Naive thymus-derived CD8-positive, alpha-beta T cell (primary cell): ENCODE measurements at regions not wholly inside any gene's neighbourhood (a gene's known extent, or its start where the extent isn't known, plus 50 kb on each side); places are given as distances from the start of the nearest gene placed in this dataset.

Experiments
- ATAC-seq, 2 donors: fragments of 150-1000 bp; cut with Tn5 transposase in 1 of 2; sonication (Bioruptor Pico), chemical (Tn5 transposase) in 1 of 2; 1 replicate in 1 of 2; 2 replicates in 1 of 2; pipeline ENCODE4 v1.10.0; 2021; ENCODE audit warnings: mild to moderate bottlenecking in 2 of 2, moderate library complexity in 2 of 2
- POLR2A ChIA-PET: fragments of 350-600 bp; sonication (Branson Sonifier 250); formaldehyde crosslinking; loops from one replicate; lab custom pipeline; 2021; ENCODE audit warnings: antibody characterized with exemption; lab: Charles Lee
- DNase-seq, 10 donors: peaks; one replicate each; pipeline versions ENCODE4 v3.0.0 to v3.0.0-alpha.2; 2020 to 2022
- H3K27ac Mint-ChIP-seq, 10 donors: one replicate each; pipeline ENCODE4 v1.8.0; 2020 to 2022; ENCODE audit warnings: mild to moderate bottlenecking in 10 of 10, mixed read lengths in 10 of 10, moderate library complexity in 4 of 10, inconsistent platforms in 1 of 10
- H3K27me3 Mint-ChIP-seq, 5 donors: one replicate each; pipeline ENCODE4 v1.8.0; 2021 to 2022; ENCODE audit warnings: mixed read lengths in 5 of 5
- H3K36me3 Mint-ChIP-seq, 3 donors: one replicate each; pipeline ENCODE4 v1.8.0; 2020 to 2022; ENCODE audit warnings: mixed read lengths in 3 of 3, mild to moderate bottlenecking in 2 of 3, inconsistent platforms in 1 of 3
- H3K4me1 Mint-ChIP-seq, 4 donors: one replicate each; pipeline ENCODE4 v1.8.0; 2021 to 2022; ENCODE audit warnings: mixed read lengths in 4 of 4
- H3K4me3 Mint-ChIP-seq, 10 donors: one replicate each; pipeline ENCODE4 v1.8.0; 2020 to 2022; ENCODE audit warnings: mild to moderate bottlenecking in 10 of 10, mixed read lengths in 10 of 10, moderate library complexity in 6 of 10, inconsistent platforms in 1 of 10
- H3K9me3 Mint-ChIP-seq, 9 donors: one replicate each; pipeline ENCODE4 v1.8.0; 2020 to 2022; ENCODE audit warnings: mixed read lengths in 9 of 9, mild to moderate bottlenecking in 3 of 9, inconsistent platforms in 1 of 9, moderate library complexity in 1 of 9

- peaks cover 4 to 19% (median 13%) of the 10 kb centered on the region in 5 donors for H3K27me3 Mint-ChIP-seq
- peaks cover 0 to 19% (median 3%) of the 10 kb centered on the region in 9 donors for H3K9me3 Mint-ChIP-seq
- ATAC-seq (no peak), DNase-seq (no peak)
- POLR2A ChIA-PET = no interaction called here
- no peaks in the 10 kb centered on the region for H3K36me3 Mint-ChIP-seq
- H3K4me1 Mint-ChIP-seq = no peaks in the 10 kb centered on the region
- no peak overlapping the region for H3K27ac Mint-ChIP-seq
- H3K4me3 Mint-ChIP-seq = no peak overlapping the region
These were observed 128.8 kb upstream of the RAD23B start for GRCh38 chr9:107154291-107154690.

- Mint-ChIP-seq H3K9me3 (peaks cover 0 to 19% (median 3%) of the 10 kb centered on the region in 9 donors), H3K4me3 (no peak overlapping the region), H3K4me1 (no peaks in the 10 kb centered on the region), H3K27me3 (peaks cover 4 to 18% (median 11%) of the 10 kb centered on the region in 5 donors), H3K36me3 (no peaks in the 10 kb centered on the region), H3K27ac (no peak overlapping the region)
- no peak for ATAC-seq
- DNase-seq = no peak
- POLR2A ChIA-PET = no interaction called here
These were observed 128.3 kb upstream of the RAD23B start for GRCh38 chr9:107154766-107155165.

- POLR2A ChIA-PET = no interaction called here
- peaks cover 0 to 16% (median 3%) of the 10 kb centered on the region in 9 donors for H3K9me3 Mint-ChIP-seq
- H3K27me3 Mint-ChIP-seq = peaks cover 2 to 18% (median 16%) of the 10 kb centered on the region in 5 donors
- no peaks in the 10 kb centered on the region for H3K36me3 Mint-ChIP-seq
- ATAC-seq = no peak
- H3K4me1 Mint-ChIP-seq = no peaks in the 10 kb centered on the region
- H3K4me3 Mint-ChIP-seq = no peak overlapping the region
- H3K27ac Mint-ChIP-seq = peak overlapping the region in 1 of 10 donors; percentile 47
- DNase-seq = no peak
These were observed 127.7 kb upstream of the RAD23B start for GRCh38 chr9:107155244-107155817.

- POLR2A ChIA-PET = no interaction called here
- DNase-seq (no peak), ATAC-seq (peak in 1 of 2 donors; percentile 32)
- Mint-ChIP-seq H3K4me1 (no peaks in the 10 kb centered on the region), H3K27me3 (peaks cover 8 to 19% (median 16%) of the 10 kb centered on the region in 5 donors), H3K36me3 (no peaks in the 10 kb centered on the region), H3K4me3 (no peak overlapping the region), H3K9me3 (no peaks in the 10 kb centered on the region), H3K27ac (no peak overlapping the region)
These were observed 124.8 kb upstream of the RAD23B start for GRCh38 chr9:107158321-107158720.

GRCh38 chr9:107161338-107161737 lies 121.7 kb upstream of the RAD23B start:
- H3K4me1 Mint-ChIP-seq = no peaks in the 10 kb centered on the region
- H3K9me3 Mint-ChIP-seq = no peaks in the 10 kb centered on the region
- no peak overlapping the region for H3K4me3 Mint-ChIP-seq
- no peak for DNase-seq
- no peak overlapping the region for H3K27ac Mint-ChIP-seq
- peaks cover 12 to 24% (median 16%) of the 10 kb centered on the region in 5 donors for H3K27me3 Mint-ChIP-seq
- POLR2A ChIA-PET = no interaction called here
- ATAC-seq = no peak
- no peaks in the 10 kb centered on the region for H3K36me3 Mint-ChIP-seq

GRCh38 chr9:107163370-107163769 lies 119.7 kb upstream of the RAD23B start:
- H3K9me3 Mint-ChIP-seq = no peaks in the 10 kb centered on the region
- no peaks in the 10 kb centered on the region for H3K4me1 Mint-ChIP-seq
- no peak for ATAC-seq
- POLR2A ChIA-PET = no interaction called here
- no peak overlapping the region for H3K27ac Mint-ChIP-seq
- H3K27me3 Mint-ChIP-seq = peaks cover 5 to 10% (median 9%) of the 10 kb centered on the region in 5 donors
- no peaks in the 10 kb centered on the region for H3K36me3 Mint-ChIP-seq
- DNase-seq = no peak
- no peak overlapping the region for H3K4me3 Mint-ChIP-seq

GRCh38 chr9:107169796-107170195 lies 113.3 kb upstream of the RAD23B start:
- H3K27ac Mint-ChIP-seq = no peak overlapping the region
- no peaks in the 10 kb centered on the region for H3K36me3 Mint-ChIP-seq
- POLR2A ChIA-PET = interaction anchor here (0.7 kb wide), 1 partner anchor 29 kb away, joined by 3 read pairs; no protein-coding TSS in a partner anchor
- peaks cover 0 to 2% (median 0%) of the 10 kb centered on the region in 4 donors for H3K4me1 Mint-ChIP-seq
- ATAC-seq (no peak), DNase-seq (no peak)
- peaks cover 4 to 16% (median 6%) of the 10 kb centered on the region in 5 donors for H3K27me3 Mint-ChIP-seq
- no peak overlapping the region for H3K4me3 Mint-ChIP-seq
- H3K9me3 Mint-ChIP-seq = no peaks in the 10 kb centered on the region

GRCh38 chr9:107170801-107171200 lies 112.3 kb upstream of the RAD23B start:
- Mint-ChIP-seq H3K4me3 (no peak overlapping the region), H3K27ac (no peak overlapping the region), H3K4me1 (peaks cover 0 to 2% (median 0%) of the 10 kb centered on the region in 4 donors), H3K36me3 (no peaks in the 10 kb centered on the region), H3K9me3 (no peaks in the 10 kb centered on the region), H3K27me3 (peaks cover 4 to 15% (median 5%) of the 10 kb centered on the region in 5 donors)
- no peak for DNase-seq
- POLR2A ChIA-PET = no interaction called here
- no peak for ATAC-seq

- POLR2A ChIA-PET = no interaction called here
- H3K9me3 Mint-ChIP-seq = no peaks in the 10 kb centered on the region
- H3K4me1 Mint-ChIP-seq = peaks cover 0 to 2% (median 0%) of the 10 kb centered on the region in 4 donors
- DNase-seq (peak; percentile 5 to 64 (median 32)), ATAC-seq (peak; percentile 44 to 67)
- H3K27me3 Mint-ChIP-seq = peaks cover 0 to 19% (median 6%) of the 10 kb centered on the region in 5 donors
- H3K4me3 Mint-ChIP-seq = no peak overlapping the region
- no peaks in the 10 kb centered on the region for H3K36me3 Mint-ChIP-seq
- H3K27ac Mint-ChIP-seq = no peak overlapping the region
These were observed 110.7 kb upstream of the RAD23B start for GRCh38 chr9:107172160-107172978.

- POLR2A ChIA-PET = no interaction called here
- no peak for ATAC-seq
- no peak overlapping the region for H3K4me3 Mint-ChIP-seq
- no peak for DNase-seq
- peaks cover 0 to 2% (median 0%) of the 10 kb centered on the region in 4 donors for H3K4me1 Mint-ChIP-seq
- no peaks in the 10 kb centered on the region for H3K9me3 Mint-ChIP-seq
- no peak overlapping the region for H3K27ac Mint-ChIP-seq
- H3K36me3 Mint-ChIP-seq = no peaks in the 10 kb centered on the region
- peaks cover 3 to 23% (median 6%) of the 10 kb centered on the region in 5 donors for H3K27me3 Mint-ChIP-seq
These were observed 110.1 kb upstream of the RAD23B start for GRCh38 chr9:107172979-107173347.

- Mint-ChIP-seq H3K27me3 (peaks cover 3 to 29% (median 6%) of the 10 kb centered on the region in 5 donors), H3K27ac (no peak overlapping the region), H3K36me3 (no peaks in the 10 kb centered on the region), H3K4me3 (no peak overlapping the region), H3K9me3 (no peaks in the 10 kb centered on the region), H3K4me1 (peaks cover 0 to 2% (median 0%) of the 10 kb centered on the region in 4 donors)
- DNase-seq (no peak), ATAC-seq (no peak)
- POLR2A ChIA-PET = no interaction called here
These were observed 109.5 kb upstream of the RAD23B start for GRCh38 chr9:107173422-107174180.

GRCh38 chr9:107174441-107174840 lies 108.6 kb upstream of the RAD23B start:
- Mint-ChIP-seq H3K36me3 (no peaks in the 10 kb centered on the region), H3K27me3 (peaks cover 8 to 37% (median 13%) of the 10 kb centered on the region in 5 donors), H3K4me1 (peaks cover 0 to 2% (median 0%) of the 10 kb centered on the region in 4 donors), H3K9me3 (no peaks in the 10 kb centered on the region), H3K27ac (no peak overlapping the region), H3K4me3 (peak overlapping the region in 1 of 10 donors; percentile 34)
- DNase-seq = no peak
- POLR2A ChIA-PET = no interaction called here
- ATAC-seq = no peak

GRCh38 chr9:107175041-107175440 lies 108.0 kb upstream of the RAD23B start:
- ATAC-seq (no peak), DNase-seq (no peak)
- H3K36me3 Mint-ChIP-seq = no peaks in the 10 kb centered on the region
- H3K9me3 Mint-ChIP-seq = no peaks in the 10 kb centered on the region
- POLR2A ChIA-PET = no interaction called here
- H3K27ac Mint-ChIP-seq = no peak overlapping the region
- no peak overlapping the region for H3K4me3 Mint-ChIP-seq
- H3K27me3 Mint-ChIP-seq = peaks cover 9 to 43% (median 17%) of the 10 kb centered on the region in 5 donors
- peaks cover 0 to 2% (median 0%) of the 10 kb centered on the region in 4 donors for H3K4me1 Mint-ChIP-seq
